GM23338 (cell line): ENCODE measurements at regions not wholly inside any gene's neighbourhood (a gene's known extent, or its start where the extent isn't known, plus 50 kb on each side); places are given as distances from the start of the nearest gene placed in this dataset.
A peak's percentile ranks its signal among the peaks of the same experiment; 100 is the strongest.

Source experiments
- ATAC-seq: fragments of 200-7000 bp; cut with Tn5 transposase; 3 replicates; pipeline ENCODE4 v1.9.1; 2020
- DNase-seq: peaks from one replicate; pipeline ENCODE4 v3.0.0-alpha.2; 2015; ENCODE audit warnings: low spot score
- H2AFZ ChIP-seq: fragments of 200-600 bp; sonication (generic); 2 replicates; pipeline ENCODE4 v1.8.0; 2016; ENCODE audit warnings: antibody characterized with exemption, mild to moderate bottlenecking, moderate library complexity
- H3F3A ChIP-seq: fragments of 200-600 bp; sonication (generic); replicated peaks from 2 replicates; pipeline ENCODE4 v1.8.0; 2017; ENCODE audit warnings: antibody characterized with exemption, mixed run types, low read depth
- H3K27ac ChIP-seq: fragments of 200-600 bp; sonication (generic); 2 replicates; pipeline ENCODE4 v1.6.1; 2016; ENCODE audit warnings: low read depth
- H3K27me3 ChIP-seq: fragments of 200-600 bp; sonication (generic); 2 replicates; pipeline ENCODE4 v1.8.0; 2016; ENCODE audit warnings: mild to moderate bottlenecking, mixed run types, moderate library complexity; ENCODE audit not compliant: insufficient read depth
- H3K36me3 ChIP-seq: fragments of 200-600 bp; sonication (generic); 2 replicates; pipeline ENCODE4 v1.8.0; 2016; ENCODE audit warnings: mild to moderate bottlenecking; ENCODE audit not compliant: insufficient read depth
- H3K4me1 ChIP-seq: fragments of 200-600 bp; sonication (generic); 2 replicates; pipeline ENCODE4 v1.8.0; 2016; ENCODE audit warnings: mild to moderate bottlenecking, moderate library complexity; ENCODE audit not compliant: insufficient read depth
- H3K4me2 ChIP-seq: fragments of 200-600 bp; sonication (generic); 2 replicates; pipeline ENCODE4 v1.7.1; 2017; ENCODE audit warnings: mixed run types
- H3K4me3 ChIP-seq: fragments of 200-600 bp; sonication (generic); 2 replicates; pipeline ENCODE4 v1.6.1; 2016; ENCODE audit warnings: mixed run types
- H3K79me2 ChIP-seq: fragments of 200-600 bp; sonication (generic); replicated peaks from 2 replicates; pipeline ENCODE4 v1.8.0; 2017; ENCODE audit warnings: mild to moderate bottlenecking; ENCODE audit not compliant: insufficient read depth
- H3K9me2 ChIP-seq: fragments of 200-600 bp; sonication (generic); 2 replicates; pipeline ENCODE4 v1.8.0; 2017; ENCODE audit not compliant: insufficient read depth
- H4K20me1 ChIP-seq: fragments of 200-600 bp; sonication (generic); replicated peaks from 2 replicates; pipeline ENCODE4 v1.8.0; 2017; ENCODE audit warnings: mild to moderate bottlenecking; ENCODE audit not compliant: insufficient read depth
- H3K27ac Mint-ChIP-seq: 2 replicates; pipeline ENCODE4 v1.8.0; 2020; ENCODE audit warnings: inconsistent platforms, mild to moderate bottlenecking, moderate library complexity, mixed read lengths
- H3K27me3 Mint-ChIP-seq: 3 replicates; pipeline ENCODE4 v1.8.0; 2022; ENCODE audit warnings: low read depth, mild to moderate bottlenecking, moderate library complexity, mixed read lengths, inconsistent platforms; ENCODE audit not compliant: insufficient read depth, poor library complexity
- H3K36me3 Mint-ChIP-seq: 3 replicates; pipeline ENCODE4 v1.8.0; 2021; ENCODE audit warnings: low read depth, mild to moderate bottlenecking, inconsistent platforms, moderate library complexity, mixed read lengths
- H3K4me1 Mint-ChIP-seq: 3 replicates; pipeline ENCODE4 v1.8.0; 2020; ENCODE audit warnings: mild to moderate bottlenecking, inconsistent platforms, mixed read lengths
- H3K4me3 Mint-ChIP-seq: 3 replicates; pipeline ENCODE4 v1.8.0; 2021; ENCODE audit warnings: moderate library complexity, mild to moderate bottlenecking, inconsistent platforms, mixed read lengths
- H3K9me3 Mint-ChIP-seq: 3 replicates; pipeline ENCODE4 v1.8.0; 2020; ENCODE audit warnings: moderate library complexity, mild to moderate bottlenecking, inconsistent platforms, mixed read lengths
- CREB1 ChIP-seq: fragments of 250-450 bp; sonication (Bioruptor Pico); IDR thresholded peaks from 2 replicates; pipeline ENCODE4 v1.5.0; 2020; ENCODE audit warnings: low read depth, mild to moderate bottlenecking, moderate library complexity
- EZH2 ChIP-seq: fragments of 200-600 bp; sonication (generic); IDR thresholded peaks from one replicate; pipeline ENCODE4 v1.8.0; 2017; ENCODE audit warnings: antibody characterized with exemption, mild to moderate bottlenecking, low read depth; ENCODE audit not compliant: unreplicated experiment
- EZH2phosphoT487 ChIP-seq: fragments of 200-600 bp; sonication (generic); IDR thresholded peaks from one replicate; pipeline ENCODE4 v1.8.1; 2018; ENCODE audit warnings: antibody characterized with exemption; ENCODE audit not compliant: unreplicated experiment
- JUNB ChIP-seq: IDR thresholded peaks from one replicate; pipeline ENCODE4 v1.6.1; 2016; ENCODE audit warnings: antibody characterized with exemption; ENCODE audit not compliant: unreplicated experiment
- NANOG ChIP-seq: IDR thresholded peaks from 2 replicates; pipeline ENCODE4 v1.6.1; 2016; ENCODE audit warnings: antibody characterized with exemption, borderline replicate concordance
- STAT1 ChIP-seq: IDR thresholded peaks from one replicate; pipeline ENCODE4 v1.6.1; 2016; ENCODE audit warnings: antibody characterized with exemption; ENCODE audit not compliant: unreplicated experiment
- ZNF331 ChIP-seq: fragments of 250-450 bp; sonication (Bioruptor Pico); IDR thresholded peaks from 2 replicates; pipeline ENCODE4 v1.5.0; 2020; ENCODE audit warnings: low read depth, mild to moderate bottlenecking, moderate library complexity
- TF ChIP-seq, protein P1 (sequence below), 2 experiments: fragments of 200-600 bp in 1 of 2; sonication (generic) in 1 of 2; conservative IDR thresholded peaks; 2 replicates each; pipeline versions ENCODE4 v1.5.1 to v1.6.1; 2016 to 2017; ENCODE audit warnings: antibody characterized with exemption in 2 of 2, low read depth in 2 of 2, mild to moderate bottlenecking in 2 of 2, moderate library complexity in 1 of 2
- TF ChIP-seq, protein P2 (sequence below): IDR thresholded peaks from 2 replicates; pipeline ENCODE4 v1.6.1; 2016; ENCODE audit warnings: antibody characterized with exemption
- TF ChIP-seq, protein P3 (sequence below): fragments of 250-450 bp; sonication (Bioruptor Pico); IDR thresholded peaks from 2 replicates; pipeline ENCODE4 v1.5.0; 2020; ENCODE audit warnings: mild to moderate bottlenecking, moderate library complexity
- TF ChIP-seq, protein P4 (sequence below): IDR thresholded peaks from one replicate; pipeline ENCODE4 v1.6.1; 2018; ENCODE audit warnings: antibody characterized with exemption; ENCODE audit not compliant: unreplicated experiment

DNA sequence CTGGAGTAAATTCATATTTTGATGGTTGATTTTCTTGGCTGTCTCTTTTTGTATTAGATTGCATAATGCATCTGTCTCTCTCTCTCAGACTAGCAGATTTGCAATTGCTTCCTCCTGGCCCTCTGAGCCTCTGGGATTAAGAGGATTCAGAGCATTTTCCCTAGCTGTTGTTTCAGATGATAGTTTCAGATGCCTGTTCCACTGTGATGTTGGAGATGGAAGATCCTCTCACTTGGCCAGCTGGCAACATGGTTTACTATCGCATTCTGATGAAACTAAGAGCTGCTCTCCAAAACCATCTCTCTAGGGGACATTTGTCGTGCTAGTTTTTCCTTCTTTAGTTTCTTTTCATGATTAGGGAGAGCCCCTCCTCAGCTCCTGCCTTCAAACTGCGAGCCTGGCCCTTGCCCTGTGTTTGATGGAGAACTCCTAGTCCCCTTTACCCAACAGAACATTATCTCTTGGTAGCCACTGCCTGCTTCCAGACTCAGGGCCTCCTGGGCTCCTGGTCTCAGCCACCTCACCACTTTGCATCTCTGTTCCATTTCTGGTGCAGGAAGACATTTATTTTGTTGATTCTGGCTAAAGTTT is 244.6 kb downstream of the B3GLCT start:
- Mint-ChIP-seq H3K36me3 (no peaks in the 10 kb centered on the region), H3K4me3 (no peak overlapping the region), H3K27ac (no peak overlapping the region), H3K9me3 (no peaks in the 10 kb centered on the region), H3K4me1 (peaks cover 4% of the 10 kb centered on the region; the same call in 1 of the 3 replicates), H3K27me3 (no peaks in the 10 kb centered on the region)
- Histone ChIP-seq H3F3A (no peaks in the 10 kb centered on the region), H3K4me2 (no peak overlapping the region), H3K4me3 (no peak overlapping the region), H3K27ac (no peak overlapping the region), H2AFZ (peak overlapping the region; percentile 43; the same call in 1 of the 2 replicates), H3K9me2 (no peaks in the 10 kb centered on the region; the same call in 1 of the 2 replicates), H3K27me3 (no peaks in the 10 kb centered on the region), H3K36me3 (no peaks in the 10 kb centered on the region), H3K79me2 (no peaks in the 10 kb centered on the region), H3K4me1 (no peaks in the 10 kb centered on the region), H4K20me1 (no peaks in the 10 kb centered on the region)
- ATAC-seq: no peak
- TF ChIP-seq CREB1 (CRISPR knock-in tag) (no peak), STAT1 (no peak), ZNF331 (no peak), JUNB (no peak), EZH2 (no peak), EZH2phosphoT487 (no peak), NANOG (no peak)
- TF ChIP-seq, protein P1, sequence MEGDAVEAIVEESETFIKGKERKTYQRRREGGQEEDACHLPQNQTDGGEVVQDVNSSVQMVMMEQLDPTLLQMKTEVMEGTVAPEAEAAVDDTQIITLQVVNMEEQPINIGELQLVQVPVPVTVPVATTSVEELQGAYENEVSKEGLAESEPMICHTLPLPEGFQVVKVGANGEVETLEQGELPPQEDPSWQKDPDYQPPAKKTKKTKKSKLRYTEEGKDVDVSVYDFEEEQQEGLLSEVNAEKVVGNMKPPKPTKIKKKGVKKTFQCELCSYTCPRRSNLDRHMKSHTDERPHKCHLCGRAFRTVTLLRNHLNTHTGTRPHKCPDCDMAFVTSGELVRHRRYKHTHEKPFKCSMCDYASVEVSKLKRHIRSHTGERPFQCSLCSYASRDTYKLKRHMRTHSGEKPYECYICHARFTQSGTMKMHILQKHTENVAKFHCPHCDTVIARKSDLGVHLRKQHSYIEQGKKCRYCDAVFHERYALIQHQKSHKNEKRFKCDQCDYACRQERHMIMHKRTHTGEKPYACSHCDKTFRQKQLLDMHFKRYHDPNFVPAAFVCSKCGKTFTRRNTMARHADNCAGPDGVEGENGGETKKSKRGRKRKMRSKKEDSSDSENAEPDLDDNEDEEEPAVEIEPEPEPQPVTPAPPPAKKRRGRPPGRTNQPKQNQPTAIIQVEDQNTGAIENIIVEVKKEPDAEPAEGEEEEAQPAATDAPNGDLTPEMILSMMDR (conservative IDR thresholded peaks at IDR 0.05; ENCODE audit: low read depth in 2 of 2): no peak
- TF ChIP-seq, protein P2, sequence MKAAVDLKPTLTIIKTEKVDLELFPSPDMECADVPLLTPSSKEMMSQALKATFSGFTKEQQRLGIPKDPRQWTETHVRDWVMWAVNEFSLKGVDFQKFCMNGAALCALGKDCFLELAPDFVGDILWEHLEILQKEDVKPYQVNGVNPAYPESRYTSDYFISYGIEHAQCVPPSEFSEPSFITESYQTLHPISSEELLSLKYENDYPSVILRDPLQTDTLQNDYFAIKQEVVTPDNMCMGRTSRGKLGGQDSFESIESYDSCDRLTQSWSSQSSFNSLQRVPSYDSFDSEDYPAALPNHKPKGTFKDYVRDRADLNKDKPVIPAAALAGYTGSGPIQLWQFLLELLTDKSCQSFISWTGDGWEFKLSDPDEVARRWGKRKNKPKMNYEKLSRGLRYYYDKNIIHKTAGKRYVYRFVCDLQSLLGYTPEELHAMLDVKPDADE: no peak
- TF ChIP-seq, protein P3, sequence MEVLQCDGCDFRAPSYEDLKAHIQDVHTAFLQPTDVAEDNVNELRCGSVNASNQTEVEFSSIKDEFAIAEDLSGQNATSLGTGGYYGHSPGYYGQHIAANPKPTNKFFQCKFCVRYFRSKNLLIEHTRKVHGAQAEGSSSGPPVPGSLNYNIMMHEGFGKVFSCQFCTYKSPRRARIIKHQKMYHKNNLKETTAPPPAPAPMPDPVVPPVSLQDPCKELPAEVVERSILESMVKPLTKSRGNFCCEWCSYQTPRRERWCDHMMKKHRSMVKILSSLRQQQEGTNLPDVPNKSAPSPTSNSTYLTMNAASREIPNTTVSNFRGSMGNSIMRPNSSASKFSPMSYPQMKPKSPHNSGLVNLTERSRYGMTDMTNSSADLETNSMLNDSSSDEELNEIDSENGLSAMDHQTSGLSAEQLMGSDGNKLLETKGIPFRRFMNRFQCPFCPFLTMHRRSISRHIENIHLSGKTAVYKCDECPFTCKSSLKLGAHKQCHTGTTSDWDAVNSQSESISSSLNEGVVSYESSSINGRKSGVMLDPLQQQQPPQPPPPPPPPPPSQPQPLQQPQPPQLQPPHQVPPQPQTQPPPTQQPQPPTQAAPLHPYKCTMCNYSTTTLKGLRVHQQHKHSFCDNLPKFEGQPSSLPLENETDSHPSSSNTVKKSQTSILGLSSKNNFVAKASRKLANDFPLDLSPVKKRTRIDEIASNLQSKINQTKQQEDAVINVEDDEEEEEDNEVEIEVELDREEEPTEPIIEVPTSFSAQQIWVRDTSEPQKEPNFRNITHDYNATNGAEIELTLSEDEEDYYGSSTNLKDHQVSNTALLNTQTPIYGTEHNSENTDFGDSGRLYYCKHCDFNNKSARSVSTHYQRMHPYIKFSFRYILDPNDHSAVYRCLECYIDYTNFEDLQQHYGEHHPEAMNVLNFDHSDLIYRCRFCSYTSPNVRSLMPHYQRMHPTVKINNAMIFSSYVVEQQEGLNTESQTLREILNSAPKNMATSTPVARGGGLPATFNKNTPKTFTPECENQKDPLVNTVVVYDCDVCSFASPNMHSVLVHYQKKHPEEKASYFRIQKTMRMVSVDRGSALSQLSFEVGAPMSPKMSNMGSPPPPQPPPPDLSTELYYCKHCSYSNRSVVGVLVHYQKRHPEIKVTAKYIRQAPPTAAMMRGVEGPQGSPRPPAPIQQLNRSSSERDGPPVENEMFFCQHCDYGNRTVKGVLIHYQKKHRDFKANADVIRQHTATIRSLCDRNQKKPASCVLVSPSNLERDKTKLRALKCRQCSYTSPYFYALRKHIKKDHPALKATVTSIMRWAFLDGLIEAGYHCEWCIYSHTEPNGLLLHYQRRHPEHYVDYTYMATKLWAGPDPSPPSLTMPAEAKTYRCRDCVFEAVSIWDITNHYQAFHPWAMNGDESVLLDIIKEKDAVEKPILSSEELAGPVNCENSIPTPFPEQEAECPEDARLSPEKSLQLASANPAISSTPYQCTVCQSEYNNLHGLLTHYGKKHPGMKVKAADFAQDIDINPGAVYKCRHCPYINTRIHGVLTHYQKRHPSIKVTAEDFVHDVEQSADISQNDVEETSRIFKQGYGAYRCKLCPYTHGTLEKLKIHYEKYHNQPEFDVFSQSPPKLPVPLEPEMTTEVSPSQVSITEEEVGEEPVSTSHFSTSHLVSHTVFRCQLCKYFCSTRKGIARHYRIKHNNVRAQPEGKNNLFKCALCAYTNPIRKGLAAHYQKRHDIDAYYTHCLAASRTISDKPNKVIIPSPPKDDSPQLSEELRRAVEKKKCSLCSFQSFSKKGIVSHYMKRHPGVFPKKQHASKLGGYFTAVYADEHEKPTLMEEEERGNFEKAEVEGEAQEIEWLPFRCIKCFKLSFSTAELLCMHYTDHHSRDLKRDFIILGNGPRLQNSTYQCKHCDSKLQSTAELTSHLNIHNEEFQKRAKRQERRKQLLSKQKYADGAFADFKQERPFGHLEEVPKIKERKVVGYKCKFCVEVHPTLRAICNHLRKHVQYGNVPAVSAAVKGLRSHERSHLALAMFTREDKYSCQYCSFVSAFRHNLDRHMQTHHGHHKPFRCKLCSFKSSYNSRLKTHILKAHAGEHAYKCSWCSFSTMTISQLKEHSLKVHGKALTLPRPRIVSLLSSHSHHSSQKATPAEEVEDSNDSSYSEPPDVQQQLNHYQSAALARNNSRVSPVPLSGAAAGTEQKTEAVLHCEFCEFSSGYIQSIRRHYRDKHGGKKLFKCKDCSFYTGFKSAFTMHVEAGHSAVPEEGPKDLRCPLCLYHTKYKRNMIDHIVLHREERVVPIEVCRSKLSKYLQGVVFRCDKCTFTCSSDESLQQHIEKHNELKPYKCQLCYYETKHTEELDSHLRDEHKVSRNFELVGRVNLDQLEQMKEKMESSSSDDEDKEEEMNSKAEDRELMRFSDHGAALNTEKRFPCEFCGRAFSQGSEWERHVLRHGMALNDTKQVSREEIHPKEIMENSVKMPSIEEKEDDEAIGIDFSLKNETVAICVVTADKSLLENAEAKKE (CRISPR knock-in tag): no peak
- TF ChIP-seq, protein P4, sequence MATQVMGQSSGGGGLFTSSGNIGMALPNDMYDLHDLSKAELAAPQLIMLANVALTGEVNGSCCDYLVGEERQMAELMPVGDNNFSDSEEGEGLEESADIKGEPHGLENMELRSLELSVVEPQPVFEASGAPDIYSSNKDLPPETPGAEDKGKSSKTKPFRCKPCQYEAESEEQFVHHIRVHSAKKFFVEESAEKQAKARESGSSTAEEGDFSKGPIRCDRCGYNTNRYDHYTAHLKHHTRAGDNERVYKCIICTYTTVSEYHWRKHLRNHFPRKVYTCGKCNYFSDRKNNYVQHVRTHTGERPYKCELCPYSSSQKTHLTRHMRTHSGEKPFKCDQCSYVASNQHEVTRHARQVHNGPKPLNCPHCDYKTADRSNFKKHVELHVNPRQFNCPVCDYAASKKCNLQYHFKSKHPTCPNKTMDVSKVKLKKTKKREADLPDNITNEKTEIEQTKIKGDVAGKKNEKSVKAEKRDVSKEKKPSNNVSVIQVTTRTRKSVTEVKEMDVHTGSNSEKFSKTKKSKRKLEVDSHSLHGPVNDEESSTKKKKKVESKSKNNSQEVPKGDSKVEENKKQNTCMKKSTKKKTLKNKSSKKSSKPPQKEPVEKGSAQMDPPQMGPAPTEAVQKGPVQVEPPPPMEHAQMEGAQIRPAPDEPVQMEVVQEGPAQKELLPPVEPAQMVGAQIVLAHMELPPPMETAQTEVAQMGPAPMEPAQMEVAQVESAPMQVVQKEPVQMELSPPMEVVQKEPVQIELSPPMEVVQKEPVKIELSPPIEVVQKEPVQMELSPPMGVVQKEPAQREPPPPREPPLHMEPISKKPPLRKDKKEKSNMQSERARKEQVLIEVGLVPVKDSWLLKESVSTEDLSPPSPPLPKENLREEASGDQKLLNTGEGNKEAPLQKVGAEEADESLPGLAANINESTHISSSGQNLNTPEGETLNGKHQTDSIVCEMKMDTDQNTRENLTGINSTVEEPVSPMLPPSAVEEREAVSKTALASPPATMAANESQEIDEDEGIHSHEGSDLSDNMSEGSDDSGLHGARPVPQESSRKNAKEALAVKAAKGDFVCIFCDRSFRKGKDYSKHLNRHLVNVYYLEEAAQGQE: no peak
- DNase-seq: no peak
